CMK (cell line): ENCODE measurements at regions not wholly inside any gene's neighbourhood (a gene's known extent, or its start where the extent isn't known, plus 50 kb on each side); places are given as distances from the start of the nearest gene placed in this dataset.
"Not testable (repeated sequence)": the region's sequence is repeated elsewhere in the genome, so short reads cannot be mapped to it uniquely, and the experiment has no call there.

Experiments
- DNase-seq: peaks from one replicate; pipeline ENCODE4 v3.0.0-alpha.2; 2010; ENCODE audit warnings: low read depth

DNA sequence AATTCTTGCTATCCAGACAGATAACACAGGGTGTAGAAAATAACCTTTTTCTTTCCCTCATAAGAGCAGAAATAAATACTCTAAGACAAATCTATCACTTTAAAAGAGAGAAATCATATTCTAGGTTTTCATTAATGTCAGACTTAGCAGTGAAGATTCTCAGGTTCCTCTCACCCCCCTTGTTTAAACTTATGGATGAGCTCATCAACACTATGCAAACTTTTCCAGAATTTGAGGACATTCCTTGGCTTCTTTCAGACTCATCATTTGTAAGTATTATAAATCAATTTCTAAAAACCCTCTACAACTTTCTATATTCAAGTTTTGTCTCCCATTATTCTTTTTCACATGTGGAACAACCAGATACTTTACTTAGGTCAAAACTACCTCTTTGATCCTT is 374.9 kb upstream of the TRPC7 start:
- DNase-seq, result no peak

DNA sequence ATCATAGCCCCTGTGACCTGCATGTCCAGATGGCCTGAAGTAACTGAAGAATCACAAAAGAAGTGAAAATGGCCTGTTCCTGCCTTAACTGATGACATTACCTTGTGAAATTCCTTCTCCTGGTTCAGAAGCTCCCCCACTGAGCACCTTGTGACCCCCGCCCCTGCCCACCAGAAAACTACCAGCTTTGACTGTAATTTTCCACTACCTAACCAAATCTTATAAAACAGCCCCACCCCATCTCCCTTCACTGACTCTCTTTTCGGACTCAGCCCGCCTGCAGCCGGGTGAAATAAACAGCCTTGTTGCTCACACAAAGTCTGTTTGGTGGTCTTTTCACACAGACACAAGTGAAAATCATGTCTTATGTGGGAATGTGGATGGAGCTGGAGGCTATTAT is 373.9 kb upstream of the TRPC7 start:
- DNase-seq, result not testable (repeated sequence)

DNA sequence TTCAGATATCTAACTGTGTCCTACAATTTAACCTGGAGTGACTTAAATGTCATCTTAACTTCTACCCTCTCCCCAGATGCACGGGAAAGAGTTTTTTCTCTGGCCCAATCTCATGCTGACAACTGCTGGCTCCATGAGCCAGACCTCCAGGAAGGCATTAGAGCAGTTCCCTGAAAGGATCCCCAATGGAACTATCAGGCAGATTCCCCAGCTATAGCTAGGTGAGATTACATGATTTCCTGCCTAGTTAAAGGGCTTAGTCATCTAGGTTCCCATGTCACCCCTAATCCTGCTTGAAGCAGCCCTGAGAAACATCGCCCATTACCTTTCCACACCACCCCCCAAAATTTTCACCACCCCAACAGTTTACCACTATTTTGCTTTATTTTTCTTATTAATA is 373.5 kb upstream of the TRPC7 start:
- no peak for DNase-seq

DNA sequence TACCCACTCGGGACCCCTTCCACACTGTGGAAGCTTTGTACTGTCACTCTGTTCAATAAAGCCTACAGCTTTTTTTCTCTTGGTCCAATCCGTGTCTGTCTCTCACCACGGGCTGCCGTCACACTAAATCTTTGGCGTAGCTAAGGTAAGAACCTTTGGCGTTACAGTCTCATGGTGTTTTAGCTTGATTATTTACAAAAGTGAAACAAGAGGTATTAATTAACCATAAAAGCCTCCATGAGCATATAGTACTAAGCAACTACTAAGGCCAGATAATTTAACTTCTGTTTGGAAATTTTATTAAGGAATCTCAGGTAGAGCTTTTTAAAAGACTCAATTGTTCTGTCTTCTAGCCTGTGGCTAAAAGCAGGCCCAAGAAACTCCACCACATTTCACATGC is 370.7 kb upstream of the TRPC7 start:
- DNase-seq, result no peak

DNA sequence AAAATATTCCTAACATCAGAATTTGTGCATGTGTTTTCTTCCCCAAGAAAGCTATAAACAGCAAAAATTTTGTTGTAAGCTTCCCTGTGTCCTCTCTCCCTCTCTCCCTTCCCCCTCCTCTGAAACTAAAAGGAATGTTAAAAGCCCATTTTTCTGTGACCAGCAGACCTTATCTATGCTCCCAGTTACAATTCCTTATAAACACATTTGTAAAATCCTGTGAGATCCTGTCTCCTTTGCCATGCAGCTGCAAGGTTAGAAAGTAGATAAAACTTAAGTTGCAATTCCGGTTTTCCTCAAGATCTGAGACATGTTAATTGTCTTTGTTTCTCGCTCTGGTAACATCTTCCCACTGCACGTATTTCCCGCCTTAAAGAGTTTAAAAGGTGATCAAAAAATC is 370.3 kb upstream of the TRPC7 start:
- not testable (repeated sequence) for DNase-seq

DNA sequence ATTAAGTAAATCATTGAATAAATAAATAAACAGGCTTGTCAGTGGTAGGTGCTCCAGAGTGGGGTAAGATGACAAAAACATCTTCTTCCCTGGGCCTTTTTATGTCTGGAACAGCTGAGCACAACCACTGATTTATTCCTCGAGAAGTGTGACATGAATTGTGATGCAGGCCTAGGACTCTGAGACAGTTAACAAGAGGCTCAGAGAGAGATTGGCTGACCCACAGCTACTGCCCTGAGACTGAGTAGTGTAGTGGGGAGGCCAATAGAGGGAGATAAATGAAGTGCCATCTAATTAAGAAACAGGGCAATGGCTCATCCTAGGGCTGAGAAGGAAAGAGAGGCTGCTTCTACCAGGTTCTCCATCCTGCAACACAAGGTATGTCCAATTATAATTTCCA is 369.3 kb upstream of the TRPC7 start:
- no peak for DNase-seq

DNA sequence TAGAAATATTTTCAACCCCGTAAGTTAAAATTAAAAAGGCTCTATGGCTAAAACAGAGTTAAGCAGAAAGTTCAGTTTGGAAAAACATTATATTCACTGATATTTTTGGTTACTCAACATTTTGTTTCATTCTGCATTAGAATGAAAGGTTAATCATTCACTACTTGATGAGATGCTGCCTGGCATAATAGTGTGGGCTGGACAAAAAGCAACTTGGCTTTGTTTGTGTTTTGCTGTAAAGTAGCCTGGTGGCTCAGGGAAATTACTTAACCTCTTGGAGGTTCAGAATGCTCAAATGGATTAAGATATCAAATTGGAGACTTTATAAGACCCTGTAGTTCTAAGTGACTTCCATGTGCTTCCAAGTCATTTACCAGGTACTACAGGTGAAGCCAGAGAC is 367.4 kb upstream of the TRPC7 start:
- no peak for DNase-seq

DNA sequence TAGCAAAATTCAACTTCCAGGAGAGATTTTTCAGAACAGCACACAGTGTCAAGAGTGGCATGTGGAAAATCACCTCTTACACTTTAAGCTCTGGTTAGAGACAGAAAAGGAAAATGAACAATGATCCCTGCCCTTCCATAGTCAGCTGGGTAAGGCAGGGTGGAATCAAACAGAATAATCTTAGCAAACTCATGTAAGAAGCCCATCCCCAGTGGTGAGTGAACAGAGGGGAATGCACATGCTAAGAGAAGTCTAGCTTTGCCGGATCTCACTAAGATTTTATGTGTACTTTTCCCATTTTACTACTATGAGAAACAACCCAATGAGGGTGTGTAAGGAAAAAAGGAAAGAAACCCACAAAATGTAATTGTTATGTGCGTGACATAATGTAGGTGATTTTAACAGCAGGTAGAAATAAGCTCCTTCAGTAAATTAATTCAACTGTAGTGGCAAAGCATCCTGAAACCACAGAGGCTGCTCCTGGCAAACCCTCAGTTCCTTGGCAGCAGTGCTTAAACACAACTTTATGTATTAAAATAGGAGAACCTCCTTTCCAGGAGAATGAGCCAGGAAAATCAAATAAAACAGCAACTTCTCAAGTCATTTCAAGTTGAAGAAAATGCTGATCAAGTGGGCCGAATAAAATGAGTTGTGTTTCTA is 366.0 kb upstream of the TRPC7 start:
- no peak for DNase-seq

DNA sequence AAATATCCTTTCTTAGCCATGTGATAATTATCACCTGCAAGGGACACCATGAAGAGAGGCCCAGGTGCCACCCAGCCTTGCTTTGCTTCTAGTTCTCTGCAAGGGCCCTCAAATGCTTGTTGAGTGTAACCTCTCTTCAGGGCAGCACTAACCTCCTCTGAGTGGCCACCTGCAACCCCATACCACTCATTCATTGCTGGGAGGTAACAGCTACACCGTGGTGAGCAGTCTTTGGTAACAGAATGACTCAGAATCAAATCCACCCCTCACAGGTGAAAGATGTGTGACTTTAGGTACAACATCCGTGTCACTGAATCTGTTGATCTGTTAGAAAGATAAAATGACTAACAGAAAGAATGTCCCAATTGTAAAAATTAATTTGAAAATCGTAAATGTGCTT is 365.1 kb upstream of the TRPC7 start:
- DNase-seq, result no peak

DNA sequence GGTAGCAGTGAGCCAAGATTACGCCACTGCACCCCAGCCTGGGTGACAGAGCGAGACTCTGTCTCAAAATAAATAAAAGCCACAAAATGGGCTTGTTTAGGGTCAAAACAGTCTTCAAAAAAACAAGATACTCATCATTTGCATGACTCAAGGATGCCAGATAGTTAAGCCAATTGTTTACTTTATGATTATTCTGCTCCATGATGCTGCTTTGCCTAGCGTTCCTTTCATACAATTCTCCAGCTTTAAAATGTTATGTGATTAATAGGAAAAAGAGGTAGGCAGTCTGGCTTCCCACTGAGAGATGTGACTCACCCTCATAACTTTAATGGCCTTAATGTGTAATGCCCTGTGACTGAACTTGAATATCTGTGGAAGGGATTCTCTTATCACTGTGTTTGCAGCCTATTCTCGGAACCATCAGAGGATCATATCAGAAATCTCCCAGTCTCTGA is 364.6 kb upstream of the TRPC7 start:
- no peak for DNase-seq

DNA sequence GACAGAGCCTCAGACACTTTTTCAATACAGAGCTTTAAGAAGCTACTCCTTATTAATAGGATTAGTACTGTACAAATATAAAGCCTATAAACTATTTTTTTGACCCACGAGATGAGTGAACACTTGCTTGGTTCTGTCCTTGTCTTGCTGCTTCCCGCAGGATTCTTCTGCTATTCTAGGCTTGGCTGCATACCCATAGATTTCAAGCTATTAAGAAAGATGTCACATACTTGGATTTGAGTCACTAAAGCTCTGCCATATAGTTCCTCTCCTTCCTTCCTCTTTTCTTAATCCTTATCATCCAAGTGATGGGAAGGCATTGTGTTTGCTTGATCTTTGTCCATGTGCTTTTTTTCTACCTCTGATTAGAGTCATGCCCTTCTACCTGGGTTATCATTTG is 361.2 kb upstream of the TRPC7 start:
- DNase-seq, result no peak

DNA sequence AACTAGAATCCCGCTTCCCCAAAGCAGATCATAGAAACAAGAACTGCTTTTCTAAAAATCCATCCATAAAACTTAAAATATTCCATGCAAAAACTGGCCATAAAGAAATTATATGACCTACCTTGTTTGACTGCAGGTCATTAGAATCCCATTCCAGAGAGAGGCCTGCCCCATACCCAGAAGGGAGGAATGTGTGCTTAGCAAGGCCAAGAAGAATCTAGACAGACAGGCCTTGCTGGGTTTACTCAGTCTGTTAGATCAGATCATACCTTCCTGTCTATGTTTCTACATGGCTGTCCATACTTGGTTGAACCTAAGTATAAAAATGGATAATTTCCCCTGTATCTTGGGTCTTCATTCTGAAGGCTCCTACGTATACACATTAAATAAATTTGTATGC is 358.8 kb upstream of the TRPC7 start:
- DNase-seq, result no peak

DNA sequence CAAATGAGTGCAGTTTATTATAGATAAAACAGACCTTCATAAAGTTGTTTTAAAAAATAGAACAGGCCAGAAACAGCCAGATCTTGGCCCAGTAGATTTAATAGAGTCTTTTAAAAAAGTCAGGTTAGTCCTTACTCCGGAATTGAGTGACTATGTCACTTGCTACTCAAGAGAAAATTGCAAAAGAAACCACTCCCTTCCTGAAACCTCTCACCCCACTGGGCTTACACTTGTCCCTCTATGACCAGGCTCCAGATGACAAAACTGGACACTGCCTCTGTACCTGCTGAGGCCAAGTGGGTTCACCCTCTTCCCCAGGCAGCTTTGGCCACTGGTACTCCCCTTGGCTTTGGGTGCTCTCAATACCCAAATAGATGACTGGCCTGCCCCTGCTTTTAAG is 357.2 kb upstream of the TRPC7 start:
- DNase-seq, result no peak

DNA sequence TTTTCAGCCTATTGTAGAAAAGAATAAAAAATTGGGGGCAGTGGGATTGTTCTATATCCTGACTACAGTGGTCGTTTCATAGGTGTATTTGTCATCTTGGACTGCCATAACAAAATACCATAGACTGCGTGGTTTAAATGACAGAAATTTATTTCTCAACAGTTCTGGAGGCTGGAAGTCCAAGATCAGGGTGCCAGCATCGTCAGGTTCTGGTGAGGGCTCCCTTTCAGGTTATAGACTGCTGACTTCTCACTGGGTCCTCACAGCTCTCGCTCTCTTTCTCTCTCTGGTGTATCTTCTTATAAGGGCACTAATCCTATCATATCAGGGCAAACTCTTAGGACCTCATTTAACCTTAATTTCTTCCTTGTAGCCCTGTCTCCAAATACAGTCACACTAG is 356.7 kb upstream of the TRPC7 start:
- no peak for DNase-seq

DNA sequence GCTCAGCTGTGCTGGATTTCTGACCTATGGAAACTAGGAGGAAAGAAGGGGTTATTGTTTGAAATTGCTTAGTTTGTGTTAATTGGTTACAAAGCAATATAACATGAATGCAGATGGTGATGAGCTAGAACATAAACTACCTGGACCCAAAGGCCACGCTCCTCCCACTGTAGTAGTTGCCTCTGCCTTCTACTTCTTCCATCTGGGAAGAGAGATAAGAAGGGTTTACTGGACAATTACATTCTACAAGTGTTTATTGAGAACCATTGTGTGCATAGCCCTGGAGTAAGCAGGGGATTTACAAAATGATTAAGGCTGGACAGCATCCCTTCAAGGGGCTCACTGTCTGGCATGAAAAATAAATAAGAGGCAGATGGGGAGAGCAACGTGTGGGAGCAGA is 355.3 kb upstream of the TRPC7 start:
- DNase-seq, result no peak

DNA sequence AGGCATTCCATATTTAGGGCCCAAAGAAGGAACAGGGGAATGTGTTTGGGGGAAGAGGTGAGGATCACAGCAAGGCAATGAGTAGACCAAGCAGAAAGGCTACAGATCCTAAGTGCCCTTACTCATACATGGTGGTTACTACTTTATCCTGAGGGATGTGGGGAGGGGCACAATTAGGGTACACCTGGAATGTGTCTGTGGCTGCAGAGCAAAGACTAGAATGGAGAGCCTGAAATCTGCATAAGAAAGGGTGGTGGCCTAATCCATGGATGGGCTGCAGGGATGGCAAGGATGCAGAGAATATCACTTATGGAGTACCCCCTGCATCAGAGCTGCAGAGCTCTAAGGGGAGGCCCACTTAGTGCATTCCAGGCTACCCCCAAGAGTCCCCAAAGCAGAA is 352.6 kb upstream of the TRPC7 start:
- no peak for DNase-seq

DNA sequence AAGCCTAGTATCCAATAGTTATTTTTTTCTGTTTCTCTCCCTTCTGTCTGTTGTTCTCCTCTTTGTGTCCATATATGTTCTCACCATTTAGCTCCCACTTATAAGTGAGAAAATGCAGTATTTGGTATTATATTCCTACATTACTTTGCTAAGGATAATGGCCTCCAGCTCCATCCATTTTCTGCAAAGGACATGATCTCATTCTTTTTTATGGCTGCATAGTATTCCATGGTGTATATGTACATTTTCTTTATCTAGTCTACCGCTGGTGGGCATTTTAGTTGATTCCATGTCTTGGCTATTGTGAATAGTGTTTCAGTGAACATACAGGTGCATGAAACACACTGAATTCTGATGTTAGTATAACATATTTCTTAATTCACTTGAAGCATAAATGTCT is 348.9 kb upstream of the TRPC7 start:
- no peak for DNase-seq

DNA sequence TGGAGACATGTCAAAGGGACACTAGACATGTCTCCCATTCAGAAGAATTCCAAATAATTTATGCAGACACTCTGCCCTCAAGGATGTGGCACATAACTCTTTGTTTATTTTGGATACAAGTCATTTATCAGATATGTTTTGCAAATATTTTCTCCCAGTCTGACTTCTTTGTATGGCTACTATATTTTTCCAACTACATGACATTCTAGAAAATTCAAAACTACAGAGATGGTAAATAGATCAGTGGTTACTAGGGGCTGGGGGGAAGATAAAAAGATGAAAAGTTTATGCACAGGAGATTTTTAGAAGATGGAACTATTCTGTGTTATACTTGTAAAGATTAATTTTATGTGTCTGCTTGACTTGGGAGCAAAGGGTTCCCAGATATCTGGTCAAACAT is 347.3 kb upstream of the TRPC7 start:
- DNase-seq, result no peak

DNA sequence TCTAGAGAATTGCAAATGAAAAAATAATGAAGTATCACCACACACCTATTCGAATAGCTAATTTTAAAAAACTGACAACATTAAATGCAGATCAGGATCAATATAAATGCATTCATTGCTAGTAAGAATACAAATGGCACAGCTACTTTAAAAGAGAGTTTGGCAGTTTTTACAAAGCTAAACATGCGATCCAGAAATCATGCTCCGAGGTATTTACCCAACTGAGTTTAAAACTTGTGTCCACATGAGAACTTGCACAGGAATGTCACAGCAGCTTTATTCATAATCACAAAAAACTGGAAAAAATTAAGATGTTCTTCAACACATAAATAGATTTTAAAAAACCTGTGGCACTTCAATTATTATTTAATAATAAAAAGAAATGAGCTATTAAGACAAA is 345.5 kb upstream of the TRPC7 start:
- no peak for DNase-seq

DNA sequence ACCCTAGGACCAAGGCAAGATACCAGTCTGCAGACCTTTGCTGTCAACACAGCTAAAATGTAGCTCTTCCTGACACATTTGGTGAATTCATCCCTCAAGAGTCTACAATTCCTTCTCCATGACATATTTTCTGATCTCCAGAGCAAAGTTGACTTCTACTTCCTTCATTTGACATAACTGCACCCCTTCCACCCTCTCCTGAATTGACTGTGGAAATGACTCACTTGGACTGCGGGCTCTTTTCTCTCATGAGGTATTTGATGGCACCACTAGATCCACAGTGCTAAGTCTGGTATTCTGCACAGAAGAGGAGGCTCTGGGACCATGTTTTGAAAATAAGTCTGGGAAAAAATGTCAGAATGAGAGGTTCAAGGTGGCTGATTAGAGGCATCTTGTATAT is 338.4 kb upstream of the TRPC7 start:
- DNase-seq, result no peak

DNA sequence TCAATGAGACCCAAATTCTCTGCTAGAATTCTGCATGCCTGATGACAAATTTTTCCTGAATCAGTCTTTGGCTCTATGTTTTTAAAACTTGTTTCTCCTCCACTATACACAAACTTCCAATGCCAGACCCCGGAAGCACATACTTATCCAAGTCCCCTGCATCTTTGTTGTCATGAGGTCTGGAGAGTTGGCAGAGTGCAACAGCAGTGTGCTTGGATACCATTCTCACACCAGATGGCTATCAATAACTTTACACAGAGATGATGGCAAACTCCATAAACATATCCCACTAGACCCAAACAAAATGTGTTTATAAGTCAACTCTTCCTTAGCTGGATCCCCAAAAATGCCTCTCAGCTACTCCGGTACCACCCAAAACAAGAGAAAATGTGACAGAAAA is 337.7 kb upstream of the TRPC7 start:
- no peak for DNase-seq

DNA sequence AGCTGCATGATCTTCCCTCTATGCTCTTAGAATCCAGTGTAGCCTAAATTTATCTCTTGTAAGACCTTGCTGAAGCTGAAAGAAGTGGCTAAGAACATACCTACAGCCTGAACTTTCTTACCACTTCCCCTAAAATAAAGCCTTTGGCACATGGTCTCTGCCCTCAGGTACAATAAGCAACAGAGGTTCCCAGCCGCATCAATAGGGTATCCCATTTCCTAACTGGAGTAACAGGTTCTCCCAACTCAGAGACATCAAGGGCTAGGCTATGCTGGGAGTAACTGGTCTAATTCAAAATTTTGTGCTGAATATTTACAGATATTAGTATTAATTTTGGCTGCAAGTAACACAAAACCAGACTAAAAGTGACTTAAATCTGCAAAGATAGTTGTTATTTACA is 335.8 kb upstream of the TRPC7 start:
- no peak for DNase-seq

DNA sequence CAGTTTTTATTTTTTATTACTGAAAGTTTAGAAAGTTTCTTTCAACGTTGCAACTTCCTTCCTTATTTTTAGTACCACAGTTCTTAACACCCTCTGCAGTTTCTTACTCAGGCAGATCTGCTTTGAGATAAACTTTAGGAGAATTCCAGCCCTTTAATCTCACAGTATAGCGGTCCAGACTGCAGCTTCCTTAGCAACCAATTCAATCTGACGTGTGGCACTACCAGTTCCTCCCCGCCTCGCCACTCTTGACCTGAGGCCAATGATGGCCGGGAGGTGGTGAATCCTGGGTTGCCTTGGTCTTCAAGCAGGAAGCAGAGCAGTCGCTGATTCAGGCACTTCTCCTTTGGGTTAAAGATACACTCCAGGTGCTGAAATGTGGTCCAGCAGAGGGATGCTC is 334.3 kb upstream of the TRPC7 start:
- peak; percentile 41 for DNase-seq

DNA sequence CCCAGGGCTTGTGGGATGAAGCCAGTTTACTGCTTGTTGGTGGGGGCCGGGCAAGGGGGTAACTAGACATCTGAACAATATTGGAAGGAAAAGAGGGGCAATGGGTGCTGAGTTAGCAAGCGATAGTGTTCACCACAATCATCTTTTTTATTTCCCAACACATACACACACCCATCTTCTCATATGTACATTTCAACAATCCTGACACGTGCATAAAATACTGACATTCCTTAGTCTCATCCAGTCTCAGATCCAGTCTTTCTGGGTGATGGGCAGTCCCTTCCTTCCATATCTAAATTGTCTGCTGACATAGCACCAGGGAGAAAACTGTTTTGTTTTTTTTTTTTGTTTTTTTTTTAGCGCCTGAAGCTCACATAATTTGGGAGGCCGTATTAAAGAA is 333.6 kb upstream of the TRPC7 start:
- no peak for DNase-seq

DNA sequence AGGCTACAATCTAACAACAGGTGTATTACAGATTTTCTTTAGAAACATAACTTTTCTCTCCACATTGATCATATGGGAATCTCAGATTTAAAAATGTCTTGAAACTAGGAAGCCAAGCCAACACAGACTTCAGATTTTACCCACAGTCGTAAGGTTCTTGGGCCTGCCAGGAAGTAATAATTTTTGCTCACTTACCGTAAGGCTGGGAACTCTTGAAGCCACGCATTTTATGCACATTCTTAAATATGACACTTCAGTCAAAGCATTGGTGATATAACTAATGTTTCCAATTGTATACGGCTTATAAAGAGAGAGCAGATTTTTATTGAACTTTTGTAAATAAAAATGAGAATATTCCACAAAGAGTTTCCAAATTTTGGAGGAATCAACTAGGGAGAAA is 328.9 kb upstream of the TRPC7 start:
- DNase-seq, result no peak
